Fibroblast of skin of left biceps (primary cell): ENCODE measurements at regions not wholly inside any gene's neighbourhood (a gene's known extent, or its start where the extent isn't known, plus 50 kb on each side); places are given as distances from the start of the nearest gene placed in this dataset.
A peak's percentile ranks its signal among the peaks of the same experiment; 100 is the strongest.
"Not testable (repeated sequence)": the region's sequence is repeated elsewhere in the genome, so short reads cannot be mapped to it uniquely, and the experiment has no call there.

Experiments used
- DNase-seq, 2 experiments: peaks; one replicate each; pipeline ENCODE4 v3.0.0-alpha.2; 2013; ENCODE audit warnings: low read depth in 2 of 2

DNA sequence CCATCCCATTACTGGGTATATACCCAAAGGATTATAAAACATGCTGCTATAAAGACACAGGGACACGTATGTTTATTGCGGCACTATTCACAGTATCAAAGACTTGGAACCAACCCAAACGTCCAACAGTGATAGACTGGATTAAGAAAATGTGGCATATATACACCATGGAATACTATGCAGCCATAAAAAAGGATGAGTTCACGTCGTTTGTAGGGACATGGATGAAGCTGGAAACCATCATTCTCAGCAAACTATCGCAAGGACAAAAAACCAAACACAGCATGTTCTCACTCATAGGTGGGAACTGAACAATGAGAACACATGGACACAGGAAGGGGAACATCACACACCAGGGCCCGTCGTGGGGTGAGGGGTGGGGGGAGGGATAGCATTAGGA lies 106.1 kb downstream of the CHD1L start:
- not testable (repeated sequence) for DNase-seq

DNA sequence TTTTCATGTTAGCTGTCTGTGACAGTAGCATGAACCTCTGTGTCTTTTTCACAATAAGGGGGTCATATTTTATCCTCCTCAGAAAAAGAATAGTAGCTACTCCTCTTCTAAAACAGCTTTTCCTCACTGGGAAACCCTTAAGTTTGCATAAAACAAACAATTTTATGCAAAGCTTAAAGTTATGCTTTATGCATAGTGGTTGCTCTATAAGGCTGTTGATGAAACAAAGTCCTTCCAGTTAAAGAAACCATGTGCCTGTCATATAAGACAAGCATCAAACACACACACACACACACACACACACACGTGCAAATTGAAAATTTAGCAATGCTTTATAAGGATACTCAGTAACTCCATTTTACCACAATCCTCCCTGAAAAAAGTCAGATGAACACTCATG lies 107.0 kb downstream of the CHD1L start:
- no peak for DNase-seq

- no peak for DNase-seq
Observed at GRCh38 chr1:147351140-147351835, 108.8 kb downstream of the CHD1L start.

DNA sequence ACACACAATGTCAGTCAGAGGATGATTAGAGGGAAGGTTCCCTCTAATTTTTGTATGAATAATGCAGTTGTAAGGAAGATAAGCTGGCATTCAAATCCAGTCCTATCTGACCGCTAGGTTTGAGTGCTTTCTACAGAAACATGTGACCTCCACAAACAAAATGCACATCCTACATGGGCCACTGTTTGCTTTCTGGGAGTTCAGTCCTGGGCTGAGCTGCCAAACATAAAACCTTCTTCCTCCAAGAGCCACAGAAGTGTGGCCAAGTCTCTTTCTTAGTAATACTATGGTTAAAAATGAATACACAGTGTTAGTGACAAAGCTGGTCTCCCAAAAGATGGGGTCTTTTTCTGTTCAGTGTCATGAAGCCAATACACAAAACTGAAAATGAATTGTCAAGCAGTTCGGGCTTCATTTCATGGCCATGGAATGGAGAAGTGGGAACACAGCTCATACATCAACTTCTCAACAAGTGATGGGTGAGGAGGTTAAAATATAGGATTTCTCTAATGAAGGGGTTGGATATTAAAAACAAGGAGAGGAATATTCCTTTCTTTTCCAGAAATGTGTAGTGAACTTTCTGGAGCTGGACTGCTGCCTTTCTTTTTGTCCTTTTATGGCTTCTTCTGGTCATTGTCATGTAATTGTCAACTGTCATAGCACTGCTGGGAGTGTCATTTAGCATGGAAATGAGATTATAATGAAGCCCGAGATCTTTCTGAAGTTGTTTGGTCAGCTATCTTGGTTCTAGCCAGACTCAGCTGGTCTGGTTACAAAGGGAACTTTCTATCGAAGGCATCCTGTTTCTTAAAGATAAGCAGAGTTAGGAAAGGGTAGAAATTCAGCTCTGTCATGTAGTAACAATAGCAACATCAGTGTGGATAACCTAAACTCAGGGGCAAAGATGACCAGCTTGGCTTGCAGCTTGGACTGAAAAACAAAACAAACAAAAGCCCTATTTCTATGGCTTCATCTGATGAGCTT lies 135.1 kb downstream of the CHD1L start:
- no peak for DNase-seq

- no peak for DNase-seq
Observed at GRCh38 chr1:147379889-147380288, 137.4 kb downstream of the CHD1L start.

DNA sequence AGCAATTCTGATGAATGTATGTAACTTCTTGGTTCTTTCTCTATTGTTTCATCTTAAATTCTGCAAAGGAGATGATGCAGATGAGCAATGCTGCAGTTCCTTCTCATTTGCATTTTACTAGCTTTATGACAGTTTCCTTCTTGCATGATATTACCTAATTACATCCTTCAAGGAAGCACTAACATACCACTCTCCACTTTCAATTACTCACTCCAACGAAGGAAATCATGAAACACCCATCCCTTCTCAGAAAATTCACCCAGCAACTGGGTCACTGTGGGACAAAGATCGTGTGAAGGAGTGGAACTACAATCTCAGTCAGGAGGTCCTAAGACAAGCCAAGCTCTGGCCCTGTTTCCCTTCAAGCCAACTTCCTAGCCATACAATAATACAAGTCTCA lies 142.3 kb downstream of the CHD1L start:
- DNase-seq = no peak

- no peak for DNase-seq
Observed at GRCh38 chr1:147388969-147389368, 146.5 kb downstream of the CHD1L start.

- peak; percentile 5 to 13 for DNase-seq
Observed at GRCh38 chr1:147389532-147390184, 147.2 kb downstream of the CHD1L start.

GRCh38 chr1:147390185-147390542 lies 147.7 kb downstream of the CHD1L start:
- no peak for DNase-seq

GRCh38 chr1:147391114-147391513 lies 148.6 kb downstream of the CHD1L start:
- no peak for DNase-seq

DNA sequence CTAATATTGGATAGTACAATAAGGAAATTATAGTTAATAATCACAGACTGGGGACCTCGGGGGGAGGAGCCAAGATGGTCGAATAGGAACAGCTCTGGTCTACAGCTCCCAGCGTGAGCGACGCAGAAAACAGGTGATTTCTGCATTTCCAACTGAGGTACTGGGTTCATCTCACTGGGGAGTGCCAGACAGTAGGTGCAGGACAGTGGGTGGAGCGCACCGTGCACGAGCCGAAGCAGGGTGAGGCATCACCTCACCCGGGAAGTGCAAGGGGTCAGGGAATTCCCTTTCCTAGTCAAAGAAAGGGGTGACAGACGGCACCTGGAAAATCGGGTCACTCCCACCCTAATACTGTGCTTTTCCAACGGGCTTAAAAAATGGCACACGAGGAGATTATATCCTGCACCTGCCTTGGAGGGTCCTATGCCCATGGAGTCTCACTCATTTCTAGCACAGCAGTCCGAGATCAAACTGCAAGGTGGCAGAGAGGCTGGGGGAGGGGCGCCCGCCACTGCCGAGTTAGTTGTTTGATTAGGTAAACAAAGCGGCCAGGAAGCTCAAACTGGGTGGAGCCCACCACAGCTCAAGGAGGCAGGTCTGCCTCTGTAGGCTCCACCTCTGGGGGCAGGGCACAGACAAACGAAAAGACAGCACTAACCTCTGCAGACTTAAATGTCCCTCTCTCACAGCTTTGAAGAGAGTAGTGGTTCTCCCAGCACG lies 138.8 kb upstream of the BCL9 start:
- DNase-seq = not testable (repeated sequence)

GRCh38 chr1:147404344-147404743 lies 137.0 kb upstream of the BCL9 start:
- not testable (repeated sequence) for DNase-seq

DNA sequence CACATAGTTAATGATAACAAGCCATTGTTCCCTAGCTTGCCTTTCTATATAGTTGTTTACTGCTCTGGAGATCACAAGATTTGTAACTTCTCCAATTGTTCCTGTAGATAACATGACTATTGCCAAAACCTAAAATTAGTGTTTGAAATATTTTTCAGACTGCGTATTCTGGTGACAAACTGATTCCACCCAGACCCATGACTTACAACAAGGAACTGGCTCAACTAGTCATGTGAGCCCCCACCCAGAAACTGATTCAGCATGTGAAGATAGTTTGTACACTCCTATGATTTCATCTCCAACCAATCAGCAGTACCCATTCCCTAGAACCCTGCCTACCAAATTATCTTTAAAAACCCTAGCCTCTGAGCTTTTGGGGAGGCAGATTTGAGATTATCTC lies 131.4 kb upstream of the BCL9 start:
- no peak for DNase-seq

GRCh38 chr1:147413110-147413605 lies 128.1 kb upstream of the BCL9 start:
- DNase-seq = no peak

GRCh38 chr1:147414505-147415163 lies 126.7 kb upstream of the BCL9 start:
- DNase-seq = no peak

- no peak for DNase-seq
Observed at GRCh38 chr1:147417024-147417423, 124.3 kb upstream of the BCL9 start.

GRCh38 chr1:147423100-147423827 lies 118.0 kb upstream of the BCL9 start:
- DNase-seq = not testable (repeated sequence)

GRCh38 chr1:147434921-147435320 lies 106.4 kb upstream of the BCL9 start:
- DNase-seq = no peak

GRCh38 chr1:147444381-147444780 lies 96.9 kb upstream of the BCL9 start:
- no peak for DNase-seq

DNA sequence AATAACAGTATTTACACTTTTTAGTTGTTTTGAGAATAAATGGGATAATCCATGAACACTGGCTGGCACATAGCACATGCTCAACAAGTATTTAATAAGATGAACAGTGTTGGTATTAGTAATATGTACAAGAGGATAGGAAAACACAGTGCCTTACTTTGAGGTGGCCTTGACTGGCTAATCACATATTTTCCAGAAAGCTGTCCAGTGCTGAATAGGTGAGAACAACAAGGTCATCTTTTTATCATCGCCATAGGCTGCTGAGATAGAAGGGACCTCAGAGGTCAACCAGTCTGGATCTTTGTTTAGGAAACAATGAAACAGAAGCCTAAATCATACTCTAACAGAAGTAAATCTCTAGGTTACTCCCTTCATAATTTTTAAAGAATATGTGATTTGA lies 89.7 kb upstream of the BCL9 start:
- no peak for DNase-seq
